Islet of Langerhans (tissue), 1 donor: ENCODE measurements at regions not wholly inside any gene's neighbourhood (a gene's known extent, or its start where the extent isn't known, plus 50 kb on each side); places are given as distances from the start of the nearest gene placed in this dataset.

Experiments used
- FAIRE-seq: peaks from one replicate; lab custom pipeline; 2011; peaks lifted over from hg19 to GRCh38; lab: Jason Lieb, UNC

DNA sequence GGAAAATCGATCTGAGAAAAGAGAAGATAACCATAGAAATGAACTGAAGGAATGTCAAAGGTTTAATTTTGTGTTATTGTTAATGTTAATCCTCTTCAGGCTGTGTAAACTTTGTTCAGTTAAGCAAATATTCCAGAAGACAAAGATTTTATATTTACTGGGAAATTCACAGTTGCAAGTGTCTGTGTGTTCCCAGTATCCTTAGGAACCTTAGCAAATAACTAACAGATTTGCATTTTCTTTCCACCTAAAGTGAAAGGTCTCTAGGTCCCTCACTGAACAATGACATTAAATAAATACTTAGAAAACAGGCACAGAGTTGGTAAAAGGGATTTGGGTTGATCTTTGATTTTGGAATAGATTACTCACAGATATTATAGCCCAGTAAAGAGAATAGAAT, 324.7 kb downstream of the C4orf33 start:
- peak; percentile 30 for FAIRE-seq

- FAIRE-seq, result no peak
These were observed 326.3 kb downstream of the C4orf33 start for GRCh38 chr4:129422277-129422676.

DNA sequence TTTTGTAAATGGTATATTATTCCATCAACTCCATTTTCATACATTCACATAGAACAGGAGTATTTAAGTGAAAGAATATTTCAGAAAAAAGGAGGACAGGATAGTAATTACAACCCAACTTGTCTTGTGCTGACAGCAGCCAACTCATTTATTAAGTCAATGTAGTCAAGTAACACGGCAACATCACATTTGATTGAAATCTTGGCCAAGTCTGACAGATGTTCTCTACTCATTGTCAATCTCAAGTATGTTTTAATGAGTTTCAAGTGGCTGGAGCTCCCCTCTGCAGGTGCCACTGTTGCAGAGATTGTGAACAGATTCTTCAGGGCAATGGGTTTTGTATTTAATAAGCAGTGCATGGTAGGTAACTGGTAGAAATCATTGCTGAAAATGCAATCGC, 332.5 kb downstream of the C4orf33 start:
- FAIRE-seq, result no peak

DNA sequence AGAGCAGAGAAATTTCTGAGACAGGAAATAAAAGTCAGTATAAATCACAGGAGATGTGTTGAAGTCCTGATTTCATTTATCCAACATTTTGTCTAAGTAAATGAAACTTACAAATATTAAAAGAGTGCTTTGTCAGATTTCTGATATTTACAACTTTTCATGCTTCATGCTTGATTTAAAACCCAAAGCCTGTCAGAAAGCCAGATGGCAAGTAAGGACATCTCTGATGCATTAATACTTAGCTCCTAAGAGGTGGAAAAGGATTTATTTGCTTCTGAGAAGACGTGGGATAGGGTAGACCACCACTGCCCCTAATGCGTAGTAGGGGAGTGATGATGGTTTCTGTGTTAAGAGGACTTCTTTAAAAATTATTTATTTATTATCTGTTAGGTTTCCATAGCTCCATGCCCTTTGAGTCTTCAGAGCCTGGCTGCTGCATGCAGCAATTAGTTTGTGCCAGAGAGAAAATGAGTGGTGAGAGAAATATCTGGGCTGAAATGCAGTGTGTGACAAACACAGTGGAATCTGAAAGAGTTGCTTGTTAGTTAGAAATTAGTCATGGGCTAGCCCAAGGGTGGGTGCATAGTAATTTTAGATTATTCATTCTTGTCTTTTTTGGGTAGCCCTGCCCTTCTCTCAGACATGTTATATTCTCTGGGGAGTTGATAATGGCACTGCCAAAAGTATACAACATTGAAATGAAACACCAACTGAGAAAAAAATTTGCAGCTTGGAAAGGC, 333.8 kb downstream of the C4orf33 start:
- FAIRE-seq, result peak; percentile 93

DNA sequence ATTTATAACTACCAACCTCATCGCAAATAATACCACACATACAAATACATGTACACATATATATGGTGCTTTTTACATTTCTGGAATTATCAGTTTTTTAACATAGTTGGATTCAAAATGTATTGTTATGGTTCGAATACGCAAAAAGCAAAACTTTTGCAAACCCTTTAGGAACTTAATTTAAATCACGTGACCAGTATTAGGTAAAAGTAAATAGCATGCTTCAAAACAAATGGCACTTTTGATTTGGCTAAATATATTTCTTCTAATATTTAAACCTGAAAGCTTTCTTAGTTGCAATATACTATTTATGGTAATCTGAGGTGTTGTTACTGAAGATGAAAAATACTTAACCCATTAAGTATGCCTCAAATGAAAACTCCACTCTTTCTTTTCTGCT, 341.4 kb downstream of the C4orf33 start:
- FAIRE-seq, result no peak

DNA sequence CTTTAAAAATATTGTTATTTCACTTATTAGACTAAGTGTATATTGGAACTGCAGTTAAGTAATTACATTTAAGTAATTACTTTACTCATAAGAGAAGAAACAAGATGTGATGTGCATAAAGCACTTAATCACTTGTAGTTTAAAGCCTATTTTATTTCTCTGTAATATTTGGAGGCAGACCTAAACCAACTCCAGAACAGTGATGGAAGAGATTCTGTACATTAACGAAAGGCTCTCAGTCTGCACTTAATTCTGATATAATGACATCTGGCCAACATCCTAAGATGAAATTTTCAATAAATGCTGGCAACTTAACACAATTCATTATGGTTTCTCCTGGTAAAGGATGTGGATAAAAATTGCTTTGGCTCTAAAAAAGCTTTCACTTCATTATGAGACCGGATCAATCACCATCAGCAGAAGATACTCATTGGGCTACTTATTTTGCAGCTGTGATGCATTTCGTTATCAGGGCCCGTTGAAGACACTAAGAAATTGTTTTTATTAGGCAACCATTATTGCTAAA, 342.6 kb downstream of the C4orf33 start:
- FAIRE-seq, result no peak

DNA sequence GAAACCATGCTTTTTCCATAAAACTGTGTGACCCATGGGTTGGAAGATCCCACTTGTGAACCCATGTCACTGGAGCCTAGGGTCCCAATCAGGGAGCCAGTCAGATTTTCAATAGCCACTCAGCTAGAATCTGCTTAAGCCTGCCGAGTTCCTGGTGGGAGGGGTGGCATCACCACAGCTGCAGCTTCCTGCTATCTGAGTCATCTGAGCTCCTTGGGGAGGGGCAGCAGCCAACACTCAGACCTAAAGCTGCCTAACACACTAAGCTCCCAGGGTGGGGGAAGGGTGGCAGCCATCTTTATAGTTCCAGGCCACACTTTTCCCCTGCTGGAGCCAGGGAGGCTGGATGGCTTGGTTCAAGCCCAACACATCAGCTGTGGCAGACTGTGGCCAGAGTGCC, 350.1 kb downstream of the C4orf33 start:
- FAIRE-seq, result no peak

DNA sequence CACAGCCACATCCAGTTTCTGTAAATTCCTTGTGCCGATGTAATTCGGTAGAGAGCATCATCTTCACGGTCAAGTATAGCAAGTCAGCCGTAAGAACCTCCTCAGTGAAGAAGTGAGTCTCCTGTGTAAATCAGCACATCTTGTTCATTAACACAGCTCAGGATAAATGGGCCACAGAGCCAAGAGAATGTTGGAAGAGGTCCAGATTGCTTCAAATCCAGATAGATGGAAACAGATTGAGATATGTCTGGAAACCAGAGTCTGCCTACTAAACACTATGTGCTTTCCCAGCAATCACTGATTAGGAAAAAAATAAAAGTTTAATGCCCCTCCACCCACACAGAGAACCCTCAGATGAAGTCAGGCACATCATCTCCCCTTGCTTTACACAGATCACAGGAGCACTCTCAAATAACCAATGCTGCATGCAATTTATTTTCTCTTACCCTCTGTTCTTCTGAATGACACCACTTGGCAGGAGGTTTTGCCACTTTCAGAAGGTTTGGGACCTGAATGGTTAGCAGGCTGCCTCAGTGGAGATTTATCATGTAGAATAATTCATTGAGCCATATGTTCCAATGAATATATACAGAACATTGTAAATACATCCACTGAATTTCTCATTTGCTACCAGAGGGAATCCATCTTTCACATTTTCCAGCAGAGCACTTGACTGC, 357.7 kb downstream of the C4orf33 start:
- FAIRE-seq, result no peak

DNA sequence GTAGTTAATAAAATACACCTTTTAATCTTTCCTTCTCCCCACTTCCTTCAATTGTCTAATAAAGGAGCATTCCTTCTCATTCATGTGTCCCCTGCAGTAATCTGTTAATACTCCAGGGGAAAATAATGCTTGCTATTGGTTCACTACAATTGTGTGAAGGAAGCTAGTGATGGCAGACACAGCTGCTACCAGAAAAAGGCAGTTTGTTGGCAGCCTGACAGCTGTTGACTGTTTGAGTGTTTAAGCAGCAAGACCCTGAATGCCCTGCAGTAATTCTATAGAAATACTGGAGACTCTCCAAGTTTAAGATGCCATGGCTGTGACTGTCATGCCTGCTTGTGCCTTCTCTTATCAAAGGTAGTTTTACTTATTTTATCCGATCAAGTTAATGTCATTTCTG, 359.5 kb downstream of the C4orf33 start:
- no peak for FAIRE-seq

- no peak for FAIRE-seq
These were observed 372.7 kb downstream of the C4orf33 start for GRCh38 chr4:129468624-129469023.

DNA sequence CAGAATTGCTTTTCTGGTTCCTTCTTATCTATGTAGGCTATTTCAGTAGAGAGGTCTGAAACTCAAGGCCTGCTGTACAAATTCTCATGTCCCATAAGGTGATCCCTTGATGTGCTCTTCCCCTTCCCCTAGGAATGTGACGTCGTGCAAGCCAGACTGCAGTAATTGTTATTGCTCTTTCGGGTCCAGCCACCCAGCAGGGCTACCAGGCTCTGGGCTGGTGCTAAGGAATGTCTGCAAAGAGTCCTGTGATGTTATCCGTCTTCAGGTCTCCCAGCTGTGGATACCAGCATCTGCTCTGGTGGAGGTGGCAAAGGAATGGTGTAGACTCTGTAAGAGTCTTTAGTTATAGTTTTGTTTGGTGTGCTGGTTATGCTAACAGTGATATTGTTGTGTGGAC, 378.7 kb downstream of the C4orf33 start:
- FAIRE-seq, result no peak

- FAIRE-seq, result no peak
These were observed 385.2 kb downstream of the C4orf33 start for GRCh38 chr4:129481107-129481506.

DNA sequence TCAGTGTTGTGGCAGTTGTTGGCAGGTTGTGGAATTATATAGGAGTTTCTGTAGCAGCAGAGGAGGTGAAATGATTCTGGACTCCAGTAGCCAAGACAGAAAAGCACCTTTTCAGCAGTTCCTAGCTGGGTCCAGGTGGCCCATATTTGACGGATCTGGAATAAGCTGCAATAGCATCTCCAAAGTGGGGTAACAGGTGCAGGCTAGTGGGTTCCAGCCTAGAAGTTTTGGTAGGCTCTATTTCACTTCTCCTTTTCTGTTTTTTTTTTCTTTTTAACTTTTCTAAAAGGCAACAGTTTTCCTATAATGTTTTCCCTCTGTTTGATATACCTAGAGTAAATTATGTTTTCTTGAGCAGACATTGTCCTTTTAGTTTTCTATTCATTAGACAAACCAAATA, 392.5 kb downstream of the C4orf33 start:
- FAIRE-seq, result no peak

GRCh38 chr4:129490516-129490915, 394.6 kb downstream of the C4orf33 start:
- no peak for FAIRE-seq

DNA sequence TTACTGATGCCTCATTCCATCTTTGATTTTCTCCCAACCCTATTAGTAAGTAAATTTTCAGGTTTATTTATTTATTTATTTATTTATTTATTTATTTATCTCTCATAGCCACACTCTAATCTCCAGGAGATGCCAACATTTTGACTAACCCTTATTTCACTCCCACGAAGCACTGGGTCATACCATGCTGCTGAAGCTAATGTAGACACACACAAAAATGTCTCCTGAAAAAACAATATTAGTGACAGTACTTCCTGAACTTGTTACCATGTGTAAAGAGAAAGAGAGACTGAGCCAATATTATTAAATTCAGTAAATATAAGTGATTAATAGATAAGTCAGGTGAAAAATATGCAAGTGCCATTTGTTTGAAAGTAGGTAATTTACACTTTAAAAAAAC, 402.7 kb downstream of the C4orf33 start:
- FAIRE-seq, result no peak

- FAIRE-seq, result no peak
These were observed 418.9 kb downstream of the C4orf33 start for GRCh38 chr4:129514852-129515251.

DNA sequence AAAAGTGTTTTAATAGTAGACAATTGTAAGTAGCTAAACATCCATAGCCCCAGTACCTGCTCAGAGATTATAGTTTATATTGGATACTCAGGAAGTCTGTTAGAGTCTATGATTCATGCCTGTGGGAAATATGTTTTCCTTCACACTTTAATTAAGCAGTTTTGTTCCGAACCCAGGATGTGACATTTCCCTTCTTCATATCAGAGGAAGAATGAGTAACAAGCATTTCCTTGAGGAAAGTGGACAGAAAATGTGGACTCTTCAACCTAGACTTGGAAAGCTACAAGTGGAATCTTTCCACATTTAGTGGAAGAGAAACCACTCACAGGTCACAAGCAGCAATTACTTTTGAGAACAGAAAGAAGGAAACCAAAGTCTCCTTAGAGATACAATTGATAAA, 419.4 kb downstream of the C4orf33 start:
- FAIRE-seq, result no peak

GRCh38 chr4:129526812-129527211, 430.9 kb downstream of the C4orf33 start:
- FAIRE-seq, result peak; percentile 86

GRCh38 chr4:129531253-129531652, 435.3 kb downstream of the C4orf33 start:
- no peak for FAIRE-seq

- FAIRE-seq, result no peak
These were observed 436.6 kb downstream of the C4orf33 start for GRCh38 chr4:129532573-129532972.

DNA sequence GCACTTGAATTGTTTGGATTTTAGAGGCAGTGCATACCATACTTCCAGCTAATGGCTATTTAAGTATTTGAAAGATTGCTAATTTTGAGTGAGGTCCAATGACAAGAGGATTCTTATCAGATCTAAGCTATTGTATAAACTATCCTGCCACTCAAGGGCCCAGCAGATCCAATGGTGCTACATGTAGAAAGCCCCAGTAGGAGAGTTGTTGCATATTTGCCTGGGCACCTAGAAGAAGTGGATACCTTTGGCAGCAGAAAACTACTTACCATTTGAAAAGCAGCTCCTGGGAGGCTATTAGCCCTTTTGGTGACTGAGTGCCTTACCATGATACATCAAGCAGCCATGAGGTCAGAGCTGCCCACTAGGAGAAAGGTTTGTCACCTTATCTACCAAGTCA, 447.3 kb downstream of the C4orf33 start:
- no peak for FAIRE-seq

DNA sequence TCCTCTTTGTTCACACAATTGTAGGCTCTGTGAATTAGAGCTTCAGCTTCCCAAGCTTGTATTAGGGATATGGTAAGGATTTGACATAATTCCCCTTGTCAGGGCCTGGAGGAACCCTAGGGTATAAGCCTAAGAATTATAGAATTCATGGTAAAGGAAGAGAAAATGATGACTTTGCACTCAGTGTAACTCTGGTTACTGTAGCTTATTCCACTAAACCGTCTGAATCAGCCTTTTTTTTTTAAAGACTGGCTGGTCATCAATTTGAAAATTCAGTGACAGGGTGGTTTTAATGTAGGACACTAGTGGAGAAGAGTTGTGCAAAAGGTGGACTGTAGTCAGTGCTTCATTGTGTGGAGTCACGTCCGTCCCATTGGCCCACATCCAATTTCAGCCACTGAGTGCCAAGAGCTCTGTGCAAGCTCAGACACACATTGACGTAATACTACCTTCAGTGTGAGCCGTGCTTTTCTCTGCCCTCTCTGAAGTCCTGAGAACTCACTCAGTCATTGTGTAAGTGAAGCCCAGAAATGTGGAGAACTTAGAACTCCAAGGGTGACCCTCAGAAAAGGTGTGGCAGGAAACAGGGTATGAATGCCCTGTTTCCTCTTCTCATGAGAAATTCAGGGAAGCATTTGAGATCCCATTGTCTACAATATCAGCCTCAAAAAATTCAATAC, 449.8 kb downstream of the C4orf33 start:
- no peak for FAIRE-seq

- no peak for FAIRE-seq
These were observed 450.6 kb downstream of the C4orf33 start for GRCh38 chr4:129546531-129546930.
